DOHH2 (cell line): ENCODE measurements at regions not wholly inside any gene's neighbourhood (a gene's known extent, or its start where the extent isn't known, plus 50 kb on each side); places are given as distances from the start of the nearest gene placed in this dataset.

Experiments
- H3F3A ChIP-seq: fragments of 200-600 bp; sonication (generic), shearing (Covaris generic); 2 replicates; pipeline ENCODE4 v1.6.0; 2016; ENCODE audit warnings: antibody characterized with exemption, mild to moderate bottlenecking; ENCODE audit not compliant: control insufficient read depth, insufficient read depth
- H3K27ac ChIP-seq: fragments of 200-600 bp; sonication (generic); 2 replicates; pipeline ENCODE4 v1.5.1; 2014; ENCODE audit warnings: low read depth, mild to moderate bottlenecking, low read length, moderate library complexity
- H3K27me3 ChIP-seq: fragments of 200-600 bp; sonication (generic); 2 replicates; pipeline ENCODE4 v1.6.1; 2014; ENCODE audit warnings: mild to moderate bottlenecking, low read length, mixed read lengths; ENCODE audit not compliant: control insufficient read depth
- H3K36me3 ChIP-seq: fragments of 200-600 bp; sonication (generic); 2 replicates; pipeline ENCODE4 v1.6.1; 2014; ENCODE audit warnings: mild to moderate bottlenecking, low read length, moderate library complexity, mixed read lengths; ENCODE audit not compliant: control insufficient read depth
- H3K4me1 ChIP-seq: fragments of 200-600 bp; sonication (generic); 2 replicates; pipeline ENCODE4 v1.6.1; 2014; ENCODE audit warnings: mild to moderate bottlenecking, low read length, mixed read lengths; ENCODE audit not compliant: control insufficient read depth
- H3K4me2 ChIP-seq: fragments of 200-600 bp; sonication (generic); 2 replicates; pipeline ENCODE4 v1.6.0; 2014; ENCODE audit warnings: mild to moderate bottlenecking, low read length, moderate library complexity
- H3K4me3 ChIP-seq: fragments of 200-600 bp; sonication (generic); 2 replicates; pipeline ENCODE4 v1.5.1; 2014; ENCODE audit warnings: mild to moderate bottlenecking, low read length, mixed read lengths
- H3K79me2 ChIP-seq: fragments of 200-600 bp; sonication (generic); 2 replicates; pipeline ENCODE4 v1.6.1; 2014; ENCODE audit warnings: mild to moderate bottlenecking, low read length, mixed read lengths; ENCODE audit not compliant: control insufficient read depth
- H3K9me2 ChIP-seq: fragments of 200-600 bp; sonication (generic); replicated peaks from 2 replicates; pipeline ENCODE4 v1.6.1; 2014; ENCODE audit warnings: mild to moderate bottlenecking, low read length, mixed read lengths; ENCODE audit not compliant: control insufficient read depth
- H3K9me3 ChIP-seq: fragments of 200-600 bp; sonication (generic); 2 replicates; pipeline ENCODE4 v1.6.1; 2014; ENCODE audit warnings: antibody characterized with exemption, low read length, mixed read lengths; ENCODE audit not compliant: control insufficient read depth, insufficient read depth
- H4K20me1 ChIP-seq: fragments of 200-600 bp; sonication (generic); 2 replicates; pipeline ENCODE4 v1.6.0; 2014; ENCODE audit warnings: low read depth, mild to moderate bottlenecking, antibody characterized with exemption, low read length, moderate library complexity; ENCODE audit not compliant: control insufficient read depth, insufficient read depth
- EZH2phosphoT487 ChIP-seq: fragments of 200-600 bp; sonication (generic); IDR thresholded peaks from 2 replicates; pipeline ENCODE4 v1.6.1; 2017; ENCODE audit warnings: borderline replicate concordance, mild to moderate bottlenecking, antibody characterized with exemption, low read length, moderate library complexity, mixed read lengths
- TF ChIP-seq, protein P1 (sequence below): fragments of 200-600 bp; sonication (generic); IDR thresholded peaks from one replicate; pipeline ENCODE4 v1.5.1; 2014; ENCODE audit warnings: antibody characterized with exemption, mild to moderate bottlenecking, low read depth, low read length; ENCODE audit not compliant: poor library complexity, severe bottlenecking

DNA sequence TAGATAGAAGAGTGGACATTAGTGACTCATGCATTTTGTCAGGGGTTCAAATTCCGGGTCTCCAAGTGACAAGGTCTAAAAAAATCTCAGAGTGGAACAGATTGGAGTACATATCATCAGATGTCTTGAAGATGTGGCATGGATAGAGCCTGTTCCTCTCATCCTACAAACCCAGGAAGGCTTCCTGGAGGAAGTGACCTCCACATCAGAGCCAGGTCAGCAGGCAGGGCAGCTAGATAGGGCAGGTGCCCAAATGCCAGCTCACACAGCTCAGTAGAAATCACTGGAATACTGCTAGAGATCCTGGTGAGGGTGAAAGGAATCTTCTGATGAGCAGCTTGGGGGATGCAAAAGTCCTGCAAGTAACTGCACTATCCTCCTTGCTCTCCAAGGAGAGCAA lies 196.6 kb upstream of the SDK2 start:
- no peaks in the 10 kb centered on the region for H3K36me3 ChIP-seq
- no peak overlapping the region for H3K27ac ChIP-seq
- no peaks in the 10 kb centered on the region for H3K4me1 ChIP-seq
- no peaks in the 10 kb centered on the region for H4K20me1 ChIP-seq
- peaks cover 7% of the 10 kb centered on the region; the same call in 1 of the 2 replicates for H3K27me3 ChIP-seq
- H3K4me2 ChIP-seq, result no peak overlapping the region
- no peaks in the 10 kb centered on the region for H3K79me2 ChIP-seq
- no peak for TF ChIP-seq EZH2phosphoT487
- TF ChIP-seq, protein P1, sequence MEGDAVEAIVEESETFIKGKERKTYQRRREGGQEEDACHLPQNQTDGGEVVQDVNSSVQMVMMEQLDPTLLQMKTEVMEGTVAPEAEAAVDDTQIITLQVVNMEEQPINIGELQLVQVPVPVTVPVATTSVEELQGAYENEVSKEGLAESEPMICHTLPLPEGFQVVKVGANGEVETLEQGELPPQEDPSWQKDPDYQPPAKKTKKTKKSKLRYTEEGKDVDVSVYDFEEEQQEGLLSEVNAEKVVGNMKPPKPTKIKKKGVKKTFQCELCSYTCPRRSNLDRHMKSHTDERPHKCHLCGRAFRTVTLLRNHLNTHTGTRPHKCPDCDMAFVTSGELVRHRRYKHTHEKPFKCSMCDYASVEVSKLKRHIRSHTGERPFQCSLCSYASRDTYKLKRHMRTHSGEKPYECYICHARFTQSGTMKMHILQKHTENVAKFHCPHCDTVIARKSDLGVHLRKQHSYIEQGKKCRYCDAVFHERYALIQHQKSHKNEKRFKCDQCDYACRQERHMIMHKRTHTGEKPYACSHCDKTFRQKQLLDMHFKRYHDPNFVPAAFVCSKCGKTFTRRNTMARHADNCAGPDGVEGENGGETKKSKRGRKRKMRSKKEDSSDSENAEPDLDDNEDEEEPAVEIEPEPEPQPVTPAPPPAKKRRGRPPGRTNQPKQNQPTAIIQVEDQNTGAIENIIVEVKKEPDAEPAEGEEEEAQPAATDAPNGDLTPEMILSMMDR, result no peak
- no peaks in the 10 kb centered on the region for H3K9me2 ChIP-seq
- no peaks in the 10 kb centered on the region for H3K9me3 ChIP-seq
- no peak overlapping the region for H3K4me3 ChIP-seq
- no peaks in the 10 kb centered on the region for H3F3A ChIP-seq

DNA sequence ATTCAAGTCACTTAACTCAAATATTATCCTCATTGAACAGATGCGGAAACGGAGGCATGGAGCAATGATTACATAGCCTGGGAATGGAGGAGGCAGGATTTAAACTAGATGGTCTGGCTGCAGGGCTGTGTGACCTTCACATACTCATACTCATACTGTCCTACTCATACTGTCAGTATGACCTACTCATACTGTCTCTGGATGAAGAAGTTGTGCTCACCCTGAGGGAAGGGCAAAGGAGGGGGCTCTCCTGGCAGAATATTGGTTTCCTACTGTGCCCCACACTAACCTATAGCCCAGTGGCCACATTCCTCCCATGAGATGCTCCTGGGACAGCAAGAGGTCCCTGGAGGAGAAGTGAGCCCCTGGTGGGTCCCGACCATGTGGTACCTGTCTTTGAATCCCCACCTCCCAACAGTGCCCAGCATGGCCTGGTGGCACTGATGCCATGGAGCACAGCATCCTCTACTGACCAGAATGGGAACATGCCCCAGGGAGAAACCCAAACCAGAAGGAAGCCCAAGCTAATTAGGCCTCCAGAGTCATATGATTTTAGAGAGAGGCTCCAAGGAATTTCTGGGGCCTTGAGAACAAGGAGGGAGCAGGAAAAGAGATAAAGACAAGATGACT lies 197.3 kb upstream of the SDK2 start:
- H3K36me3 ChIP-seq, result no peaks in the 10 kb centered on the region
- no peaks in the 10 kb centered on the region for H3K9me2 ChIP-seq
- no peak overlapping the region for H3K4me3 ChIP-seq
- TF ChIP-seq, protein P1, result peak; percentile 42
- TF ChIP-seq EZH2phosphoT487, result no peak
- no peaks in the 10 kb centered on the region for H4K20me1 ChIP-seq
- no peaks in the 10 kb centered on the region for H3K79me2 ChIP-seq
- no peaks in the 10 kb centered on the region for H3K4me1 ChIP-seq
- peaks cover 7% of the 10 kb centered on the region; the same call in 1 of the 2 replicates for H3K27me3 ChIP-seq
- no peak overlapping the region for H3K27ac ChIP-seq
- no peaks in the 10 kb centered on the region for H3K9me3 ChIP-seq
- no peaks in the 10 kb centered on the region for H3F3A ChIP-seq
- no peak overlapping the region for H3K4me2 ChIP-seq

DNA sequence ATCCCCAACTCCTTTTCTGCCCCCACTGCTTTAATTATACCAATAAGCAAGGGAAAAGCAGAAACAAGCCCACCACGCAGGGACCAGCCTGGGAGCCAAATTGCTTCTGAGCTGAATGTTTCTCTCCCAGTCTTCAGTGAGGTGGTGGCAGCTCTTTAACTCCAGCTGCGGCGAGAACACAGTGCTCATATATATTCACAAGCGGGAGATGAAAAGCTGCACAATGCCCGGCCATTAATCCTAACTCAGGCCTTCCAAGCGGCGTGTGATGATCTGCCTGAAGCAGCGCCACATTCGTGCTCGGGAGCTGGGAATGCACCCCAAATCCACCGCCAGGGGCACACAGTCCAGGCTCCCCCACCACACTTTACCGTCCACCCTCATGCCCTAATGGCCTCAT lies 203.7 kb upstream of the SDK2 start:
- Histone ChIP-seq H3K4me3 (no peak overlapping the region), H3K36me3 (no peaks in the 10 kb centered on the region), H3K9me2 (no peaks in the 10 kb centered on the region), H3K79me2 (no peaks in the 10 kb centered on the region), H3K9me3 (no peaks in the 10 kb centered on the region), H3K27ac (no peak overlapping the region), H3K4me1 (no peaks in the 10 kb centered on the region), H4K20me1 (no peaks in the 10 kb centered on the region), H3K4me2 (no peak overlapping the region), H3F3A (no peaks in the 10 kb centered on the region), H3K27me3 (peaks cover 7% of the 10 kb centered on the region; the same call in 1 of the 2 replicates)
- TF ChIP-seq EZH2phosphoT487, result no peak
- TF ChIP-seq, protein P1, result no peak
